Gastroesophageal sphincter (tissue), 3 donors: ENCODE measurements at regions not wholly inside any gene's neighbourhood (a gene's known extent, or its start where the extent isn't known, plus 50 kb on each side); places are given as distances from the start of the nearest gene placed in this dataset.

Source experiments
- CTCF ChIP-seq, 4 experiments: fragments of 200-600 bp in 2 of 4; fragments of 450-650 bp in 2 of 4; sonication (generic) in 1 of 4; IDR thresholded peaks; one replicate each; pipeline ENCODE4 v1.5.1; 2017 to 2019; ENCODE audit warnings: antibody characterized with exemption in 4 of 4, mild to moderate bottlenecking in 2 of 4, moderate library complexity in 2 of 4
- EP300 ChIP-seq: sonication (generic); formaldehyde crosslinking; IDR thresholded peaks from one replicate; pipeline ENCODE4 v1.6.1; 2017; ENCODE audit warnings: antibody characterized with exemption, mild to moderate bottlenecking

- TF ChIP-seq CTCF (IDR thresholded peaks at IDR 0.05) (no peak), EP300 (no peak)
Measured at GRCh38 chr9:121566481-121567465, 67.1 kb upstream of the GGTA1 start.
